HG02973 (cell line): ENCODE measurements at regions not wholly inside any gene's neighbourhood (a gene's known extent, or its start where the extent isn't known, plus 50 kb on each side); places are given as distances from the start of the nearest gene placed in this dataset.
"Not testable (repeated sequence)": the region's sequence is repeated elsewhere in the genome, so short reads cannot be mapped to it uniquely, and the experiment has no call there.

Source experiments
- ATAC-seq: cut with Tn5 transposase; IDR thresholded peaks from one replicate; pipeline ENCODE4 v1.9.1; 2021; ENCODE audit warnings: moderate library complexity; ENCODE audit not compliant: unreplicated experiment

- no peak for ATAC-seq
Observed at GRCh38 chr3:159881828-159882309, 106.8 kb upstream of the IL12A start.

GRCh38 chr3:159882367-159882766 is 106.3 kb upstream of the IL12A start:
- ATAC-seq = no peak

GRCh38 chr3:159882790-159883779 is 105.5 kb upstream of the IL12A start:
- ATAC-seq = no peak

- ATAC-seq = peak; percentile 56
Observed at GRCh38 chr3:159884661-159885402, 103.8 kb upstream of the IL12A start.

- ATAC-seq = peak; percentile 46
Observed at GRCh38 chr3:159886050-159886449, 102.6 kb upstream of the IL12A start.

- not testable (repeated sequence) for ATAC-seq
Observed at GRCh38 chr3:159886530-159886929, 102.1 kb upstream of the IL12A start.

- no peak for ATAC-seq
Observed at GRCh38 chr3:159887168-159887567, 101.5 kb upstream of the IL12A start.

GRCh38 chr3:159887911-159888310 is 100.7 kb upstream of the IL12A start:
- no peak for ATAC-seq

- ATAC-seq = no peak
Observed at GRCh38 chr3:159892171-159892795, 96.4 kb upstream of the IL12A start.

GRCh38 chr3:159892801-159893200 is 95.8 kb upstream of the IL12A start:
- ATAC-seq = no peak

GRCh38 chr3:159894386-159894785 is 94.2 kb upstream of the IL12A start:
- ATAC-seq = no peak

- no peak for ATAC-seq
Observed at GRCh38 chr3:159895430-159895829, 93.2 kb upstream of the IL12A start.

- ATAC-seq = no peak
Observed at GRCh38 chr3:159896543-159896942, 92.1 kb upstream of the IL12A start.

- no peak for ATAC-seq
Observed at GRCh38 chr3:159897331-159898075, 91.1 kb upstream of the IL12A start.

GRCh38 chr3:159898147-159898546 is 90.5 kb upstream of the IL12A start:
- ATAC-seq = no peak

- no peak for ATAC-seq
Observed at GRCh38 chr3:159899166-159899565, 89.5 kb upstream of the IL12A start.

GRCh38 chr3:159902546-159903314 is 85.9 kb upstream of the IL12A start:
- ATAC-seq = peak; percentile 68

GRCh38 chr3:159904455-159904854 is 84.2 kb upstream of the IL12A start:
- peak; percentile 34 for ATAC-seq

GRCh38 chr3:159904911-159905310 is 83.7 kb upstream of the IL12A start:
- ATAC-seq = no peak

GRCh38 chr3:159907828-159908227 is 80.8 kb upstream of the IL12A start:
- ATAC-seq = no peak
